HEK293 (cell line): ENCODE measurements at regions not wholly inside any gene's neighbourhood (a gene's known extent, or its start where the extent isn't known, plus 50 kb on each side); places are given as distances from the start of the nearest gene placed in this dataset.

Experiments used
- CTCF ChIA-PET: fragments of 350-600 bp; formaldehyde crosslinking; extraction: SDS; loops from one replicate; lab custom pipeline; 2021; ENCODE audit warnings: antibody characterized with exemption; lab: Yijun Ruan, JAX
- POLR2A ChIA-PET: fragments of 300-600 bp; formaldehyde crosslinking; extraction: SDS; loops from one replicate; lab custom pipeline; 2020; ENCODE audit warnings: antibody characterized with exemption, inconsistent platforms; lab: Yijun Ruan, JAX
- H3K27ac ChIP-seq: fragments of 200-500 bp; sonication (Bioruptor generic); 2 replicates; pipeline ENCODE4 v1.5.1; 2014; ENCODE audit warnings: low read depth, low read length, control low read depth, inconsistent platforms; ENCODE audit errors: extremely low read depth
- H3K36me3 ChIP-seq, 2 experiments: fragments of 200-500 bp in 1 of 2; sonication (Bioruptor generic) in 1 of 2; 1 replicate in 1 of 2; 2 replicates in 1 of 2; pipeline ENCODE4 v1.5.1; 2014 to 2017; ENCODE audit warnings: inconsistent platforms in 2 of 2, low read length in 2 of 2; ENCODE audit not compliant: control insufficient read depth in 2 of 2, insufficient read depth in 1 of 2
- H3K4me1 ChIP-seq: fragments of 200-500 bp; sonication (Bioruptor generic); 2 replicates; pipeline ENCODE4 v1.5.1; 2014; ENCODE audit warnings: mild to moderate bottlenecking, low read length, inconsistent platforms; ENCODE audit not compliant: control insufficient read depth, insufficient read depth
- H3K4me3 ChIP-seq: 2 replicates; pipeline ENCODE4 v1.5.1; 2011; ENCODE audit warnings: low read depth, mild to moderate bottlenecking, control low read depth, low read length, moderate library complexity
- H3K9me3 ChIP-seq: fragments of 200-500 bp; sonication (Bioruptor generic); 2 replicates; pipeline ENCODE4 v1.5.1; 2014; ENCODE audit warnings: low read depth, low read length, inconsistent platforms; ENCODE audit not compliant: control insufficient read depth, insufficient read depth
- BCL6B ChIP-seq: fragments of 450-650 bp; formaldehyde crosslinking; IDR thresholded peaks from 2 replicates; pipeline ENCODE4 v1.5.1; 2017; ENCODE audit warnings: missing biosample characterization, missing genetic modification characterization
- IKZF3 ChIP-seq: fragments of 450-650 bp; IDR thresholded peaks from 2 replicates; pipeline ENCODE4 v1.5.0; 2018; ENCODE audit warnings: missing biosample characterization, mild to moderate bottlenecking, missing genetic modification characterization, moderate library complexity
- KLF9 ChIP-seq: fragments of 450-650 bp; formaldehyde crosslinking; IDR thresholded peaks from 2 replicates; pipeline ENCODE4 v1.5.1; 2016; ENCODE audit warnings: missing biosample characterization, missing genetic modification characterization, low read depth
- PATZ1 ChIP-seq: fragments of 450-650 bp; formaldehyde crosslinking; IDR thresholded peaks from 2 replicates; pipeline ENCODE4 v1.5.1; 2016; ENCODE audit warnings: missing biosample characterization, missing genetic modification characterization
- YY2 ChIP-seq: fragments of 450-650 bp; formaldehyde crosslinking; IDR thresholded peaks from 2 replicates; pipeline ENCODE4 v1.5.1; 2016; ENCODE audit warnings: missing biosample characterization, missing genetic modification characterization
- ZBTB11 ChIP-seq: fragments of 450-650 bp; formaldehyde crosslinking; conservative IDR thresholded peaks from 2 replicates; pipeline ENCODE4 v1.5.1; 2016; ENCODE audit warnings: low read depth, missing biosample characterization, missing genetic modification characterization
- ZNF211 ChIP-seq: fragments of 450-650 bp; formaldehyde crosslinking; IDR thresholded peaks from 2 replicates; pipeline ENCODE4 v1.5.1; 2016; ENCODE audit warnings: low read depth, missing biosample characterization, missing genetic modification characterization
- ZNF223 ChIP-seq: fragments of 450-650 bp; formaldehyde crosslinking; IDR thresholded peaks from 2 replicates; pipeline ENCODE4 v1.5.1; 2016; ENCODE audit warnings: missing biosample characterization, missing genetic modification characterization
- ZNF292 ChIP-seq: fragments of 450-650 bp; formaldehyde crosslinking; IDR thresholded peaks from 2 replicates; pipeline ENCODE4 v1.5.1; 2016; ENCODE audit warnings: low read depth, missing biosample characterization, missing genetic modification characterization, borderline replicate concordance
- ZNF366 ChIP-seq: fragments of 450-650 bp; formaldehyde crosslinking; conservative IDR thresholded peaks from 2 replicates; pipeline ENCODE4 v1.5.1; 2016; ENCODE audit warnings: missing biosample characterization, missing genetic modification characterization
- ZNF626 ChIP-seq: fragments of 450-650 bp; sonication (Bioruptor Pico); formaldehyde crosslinking; IDR thresholded peaks from 2 replicates; pipeline ENCODE4 v1.5.1; 2018; ENCODE audit warnings: missing biosample characterization, missing genetic modification characterization, inconsistent platforms
- ZNF76 ChIP-seq: fragments of 450-650 bp; formaldehyde crosslinking; IDR thresholded peaks from 2 replicates; pipeline ENCODE4; 2016; ENCODE audit warnings: low read depth, missing biosample characterization, missing genetic modification characterization, borderline replicate concordance
- ZNF843 ChIP-seq: fragments of 450-650 bp; formaldehyde crosslinking; IDR thresholded peaks from 2 replicates; pipeline ENCODE4 v1.5.1; 2016; ENCODE audit warnings: missing biosample characterization, missing genetic modification characterization
- ZSCAN18 ChIP-seq: fragments of 450-650 bp; formaldehyde crosslinking; IDR thresholded peaks from 2 replicates; pipeline ENCODE4 v1.5.1; 2016; ENCODE audit warnings: missing biosample characterization, missing genetic modification characterization

GRCh38 chr1:168966217-168966616, 140.3 kb upstream of the ATP1B1 start:
- POLR2A ChIA-PET: no interaction called here
- TF ChIP-seq ZNF626 (no peak), ZNF76 (tag by site-specific recombination) (no peak)
- no peaks in the 10 kb centered on the region for H3K4me1 ChIP-seq
- H3K27ac ChIP-seq: no peak overlapping the region
- H3K36me3 ChIP-seq: no peaks in the 10 kb centered on the region
- no peaks in the 10 kb centered on the region for H3K9me3 ChIP-seq
- no peak overlapping the region for H3K4me3 ChIP-seq
- CTCF ChIA-PET: no interaction called here

GRCh38 chr1:168966636-168967035, 139.9 kb upstream of the ATP1B1 start:
- H3K4me3 ChIP-seq: no peak overlapping the region
- no peaks in the 10 kb centered on the region for H3K36me3 ChIP-seq
- CTCF ChIA-PET: no interaction called here
- H3K9me3 ChIP-seq: no peaks in the 10 kb centered on the region
- TF ChIP-seq ZNF211 (tag by site-specific recombination) (no peak), YY2 (tag by site-specific recombination) (no peak), ZNF292 (no peak), ZNF843 (tag by site-specific recombination) (no peak), ZBTB11 (tag by site-specific recombination) (no peak), ZSCAN18 (tag by site-specific recombination) (no peak), BCL6B (tag by site-specific recombination) (no peak), KLF9 (tag by site-specific recombination) (no peak), ZNF366 (tag by site-specific recombination) (no peak), ZNF223 (tag by site-specific recombination) (no peak), PATZ1 (tag by site-specific recombination) (no peak), IKZF3 (no peak)
- no peak overlapping the region for H3K27ac ChIP-seq
- POLR2A ChIA-PET: no interaction called here
- H3K4me1 ChIP-seq: no peaks in the 10 kb centered on the region
